HG03196 (cell line): ENCODE measurements at regions not wholly inside any gene's neighbourhood (a gene's known extent, or its start where the extent isn't known, plus 50 kb on each side); places are given as distances from the start of the nearest gene placed in this dataset.
"Not testable (repeated sequence)": the region's sequence is repeated elsewhere in the genome, so short reads cannot be mapped to it uniquely, and the experiment has no call there.

Source experiments
- ATAC-seq: cut with Tn5 transposase; IDR thresholded peaks from one replicate; pipeline ENCODE4 v1.9.1; 2021; ENCODE audit not compliant: unreplicated experiment

DNA sequence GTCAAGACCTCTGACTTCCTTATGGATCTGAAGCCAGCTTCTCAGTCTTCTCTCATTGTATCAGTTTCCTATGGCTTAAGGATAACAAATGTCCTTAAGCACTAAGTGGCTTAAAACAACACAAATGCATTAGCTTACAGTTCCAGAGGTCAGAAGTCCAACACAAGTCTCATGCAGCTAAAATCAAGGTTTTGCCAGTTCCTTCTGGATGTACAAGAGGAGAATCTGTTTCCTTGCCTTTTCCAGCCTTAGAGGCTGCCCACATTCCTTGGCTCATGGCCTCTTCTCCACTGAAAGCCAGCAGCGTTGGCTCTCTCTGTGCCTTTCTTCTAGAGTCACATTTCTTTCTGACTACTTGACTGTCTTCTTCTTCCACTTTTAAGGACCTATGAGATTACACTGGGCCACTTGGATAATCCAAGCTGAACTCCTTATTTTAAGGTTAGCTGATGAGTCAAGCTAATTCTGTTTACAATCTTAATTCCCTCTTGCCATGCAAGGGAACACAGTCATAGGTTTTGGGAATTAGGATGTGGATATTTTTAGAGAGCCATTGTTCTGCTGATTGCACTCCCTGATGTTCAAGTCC lies 179.0 kb downstream of the BCAS1 start:
- no peak for ATAC-seq

DNA sequence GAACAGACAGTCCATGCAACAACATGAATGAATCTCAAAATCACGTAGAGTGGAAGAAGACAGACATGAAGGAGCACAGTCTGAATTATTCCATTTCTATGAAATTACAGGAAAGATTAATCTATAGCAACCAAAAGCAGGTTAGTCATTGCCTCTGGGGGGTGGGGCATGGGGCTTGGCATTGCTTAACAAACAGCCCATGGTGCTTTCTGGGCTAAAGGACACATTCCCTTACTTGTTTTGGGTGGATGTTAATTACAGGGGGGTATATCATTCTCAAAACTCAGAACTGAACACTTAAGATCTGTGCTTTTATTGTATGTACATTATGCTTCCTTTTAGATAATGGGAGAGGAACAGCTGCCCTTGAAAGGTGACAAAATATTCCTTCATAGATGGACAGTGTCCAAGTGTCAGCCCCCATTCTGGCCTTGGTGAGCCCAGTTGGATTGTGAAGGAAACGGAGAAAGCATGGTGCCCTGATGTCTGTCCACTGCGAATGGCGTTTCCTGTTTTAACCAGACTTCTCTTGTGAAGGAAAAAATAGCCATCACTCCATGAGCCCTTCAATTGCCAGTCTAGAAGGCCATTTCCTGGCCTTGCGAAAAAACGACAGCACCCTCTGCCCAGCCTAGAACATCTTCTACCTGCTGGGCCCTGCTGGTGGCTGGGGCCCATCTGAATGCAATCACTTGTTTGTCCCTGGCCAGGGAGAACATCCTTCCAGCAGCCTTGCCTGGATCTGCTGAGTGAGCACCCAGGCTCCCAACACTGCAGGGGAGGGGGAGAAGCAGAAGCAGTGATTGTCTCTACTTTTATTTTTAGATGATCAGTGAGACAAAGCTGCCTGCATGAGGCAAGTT lies 179.7 kb downstream of the BCAS1 start:
- ATAC-seq = no peak

- ATAC-seq = no peak
Observed at GRCh38 chr20:53889411-53890148, 180.8 kb downstream of the BCAS1 start.

DNA sequence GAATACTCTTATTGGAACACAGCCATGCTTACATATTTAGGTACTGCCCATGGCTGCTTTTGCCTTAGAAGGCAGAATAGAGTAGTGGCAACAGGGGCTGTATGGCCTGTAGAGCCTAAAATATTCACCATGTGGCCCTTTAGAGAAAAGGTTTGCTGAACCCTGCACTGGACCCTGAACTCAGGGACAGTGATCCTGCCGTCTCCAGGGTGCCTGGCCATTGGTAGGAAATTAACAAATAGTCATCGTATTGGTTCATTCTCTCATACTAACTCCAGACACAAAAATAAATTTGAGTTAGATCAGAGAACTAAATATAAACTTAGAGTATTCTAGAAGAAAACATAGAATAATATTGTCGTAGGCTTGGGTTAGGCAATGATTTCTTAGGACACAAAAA lies 181.4 kb downstream of the BCAS1 start:
- ATAC-seq = no peak

DNA sequence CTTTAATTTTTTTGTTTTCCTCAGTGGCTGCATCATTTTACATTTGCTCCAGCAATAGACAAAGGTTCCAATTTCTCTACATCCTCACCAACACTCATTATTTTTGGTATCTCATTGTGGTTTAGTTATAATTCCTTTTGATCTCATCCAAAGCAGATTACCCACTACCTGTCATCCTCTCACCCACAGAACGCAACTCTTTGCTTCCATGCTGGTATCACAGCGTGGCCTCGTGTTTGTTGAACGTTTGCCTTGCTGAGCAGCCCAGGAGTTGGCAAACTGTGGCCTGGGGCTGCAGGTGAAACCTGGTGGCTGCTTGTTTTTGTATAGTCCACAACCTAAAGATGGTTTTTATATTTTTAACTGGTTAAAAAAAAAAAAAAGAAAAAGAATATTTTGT lies 181.9 kb downstream of the BCAS1 start:
- ATAC-seq = no peak

DNA sequence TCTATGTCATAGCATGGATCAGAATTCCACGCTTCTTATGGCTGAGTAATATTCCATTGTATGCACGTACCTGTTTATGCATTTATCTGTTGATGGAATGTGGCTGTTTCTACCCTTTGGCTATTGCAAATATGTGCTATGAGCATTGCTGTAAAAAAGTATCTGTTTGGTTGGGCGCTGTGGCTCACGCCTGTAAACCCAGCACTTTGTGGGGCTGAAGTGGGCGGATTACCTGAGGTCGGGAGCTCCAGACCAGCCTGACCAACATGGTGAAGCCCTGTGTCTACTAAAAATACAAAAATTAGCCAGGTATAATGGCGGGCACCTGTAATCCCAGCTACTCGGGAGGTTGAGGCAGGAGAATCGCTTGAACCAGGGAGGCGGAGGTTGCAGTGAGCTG lies 182.4 kb downstream of the BCAS1 start:
- ATAC-seq = no peak

- ATAC-seq = no peak
Observed at GRCh38 chr20:53884859-53885541, 185.4 kb downstream of the BCAS1 start.

DNA sequence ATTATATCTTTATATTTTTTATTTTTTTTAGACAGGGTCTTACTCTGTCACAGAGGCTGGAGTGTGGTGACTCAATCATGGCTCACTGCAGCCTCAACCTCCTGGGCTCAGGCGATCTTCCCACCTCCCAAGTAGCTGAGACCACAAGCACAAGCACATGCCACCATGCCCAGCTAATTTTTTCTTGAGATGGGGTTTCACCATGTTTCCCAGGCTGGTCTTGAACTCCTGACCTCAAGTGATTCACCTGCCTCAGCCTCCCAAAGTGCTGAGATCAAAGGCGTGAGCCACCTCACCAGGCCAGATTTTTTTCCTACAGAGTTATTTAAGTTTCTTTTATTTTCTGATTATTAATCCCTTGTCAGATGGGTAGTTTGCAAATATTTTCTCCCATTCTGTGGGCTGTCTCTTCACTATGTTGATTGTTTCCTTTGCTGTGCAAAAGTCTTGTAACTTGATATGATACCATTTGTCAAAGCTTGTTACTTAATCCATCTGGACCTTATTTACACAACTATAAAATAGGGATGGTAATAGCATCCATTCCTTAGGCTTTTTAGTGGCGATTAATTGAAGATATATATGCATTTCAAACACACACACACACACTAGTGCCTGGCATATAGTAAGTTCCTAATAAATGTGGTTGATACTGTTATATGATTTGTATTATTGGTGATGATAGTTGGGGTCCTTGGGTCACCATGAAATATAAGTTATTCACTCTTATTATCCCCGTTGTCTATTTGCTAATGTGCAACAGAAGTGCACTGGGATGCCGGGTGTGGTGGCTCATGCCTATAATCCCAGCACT lies 187.1 kb downstream of the BCAS1 start:
- ATAC-seq = no peak

- not testable (repeated sequence) for ATAC-seq
Observed at GRCh38 chr20:53882438-53882986, 187.9 kb downstream of the BCAS1 start.

DNA sequence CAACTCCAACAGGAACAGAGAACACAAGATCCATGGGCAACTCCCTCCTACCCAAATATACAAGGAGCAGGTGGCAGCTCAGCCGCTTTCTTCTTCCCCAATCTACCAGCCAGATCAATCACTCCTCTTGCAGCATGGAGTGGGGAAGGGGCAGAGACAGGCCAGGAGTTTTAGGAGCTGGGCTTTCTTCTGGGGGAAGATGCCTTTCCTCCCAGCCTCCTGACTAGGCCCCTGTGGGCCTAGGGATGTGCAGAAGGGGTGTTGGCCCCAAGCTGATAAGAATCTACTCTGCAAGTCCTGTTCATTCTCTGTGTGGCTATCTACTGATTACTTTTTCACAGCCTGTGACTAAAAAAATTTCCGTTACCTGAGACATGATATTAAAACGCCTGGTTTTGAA lies 189.0 kb downstream of the BCAS1 start:
- no peak for ATAC-seq

- no peak for ATAC-seq
Observed at GRCh38 chr20:53880108-53880641, 190.2 kb downstream of the BCAS1 start.

DNA sequence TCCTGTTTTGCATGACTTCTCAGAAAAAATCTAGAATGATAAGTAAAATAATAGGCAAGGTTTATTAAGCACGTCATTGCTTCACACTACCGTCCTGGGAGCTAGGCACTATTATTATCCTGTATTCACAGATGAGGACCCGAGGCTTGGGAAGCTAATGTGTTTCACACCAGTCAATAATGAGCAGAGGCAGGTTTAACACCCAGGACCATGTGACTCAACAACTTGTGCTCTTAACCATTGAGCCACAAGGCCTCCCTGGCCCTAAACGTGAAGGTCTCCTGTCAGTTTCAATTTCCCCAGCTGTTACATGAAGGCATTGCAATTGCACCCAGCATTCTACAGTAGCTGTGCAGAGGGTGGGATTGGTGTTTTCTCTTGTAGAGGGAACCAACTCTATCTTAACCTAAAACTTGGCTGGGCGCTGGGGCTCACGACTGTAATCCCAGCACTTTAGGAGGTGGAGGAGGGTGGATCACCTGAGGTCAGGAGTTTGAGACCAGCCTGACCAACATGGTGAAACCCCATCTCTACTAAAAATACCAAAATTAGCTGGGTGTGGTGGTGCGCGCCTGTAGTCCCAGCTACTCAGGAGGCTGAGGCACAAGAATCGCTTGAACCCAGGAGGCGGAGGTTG lies 191.2 kb downstream of the BCAS1 start:
- ATAC-seq = no peak

DNA sequence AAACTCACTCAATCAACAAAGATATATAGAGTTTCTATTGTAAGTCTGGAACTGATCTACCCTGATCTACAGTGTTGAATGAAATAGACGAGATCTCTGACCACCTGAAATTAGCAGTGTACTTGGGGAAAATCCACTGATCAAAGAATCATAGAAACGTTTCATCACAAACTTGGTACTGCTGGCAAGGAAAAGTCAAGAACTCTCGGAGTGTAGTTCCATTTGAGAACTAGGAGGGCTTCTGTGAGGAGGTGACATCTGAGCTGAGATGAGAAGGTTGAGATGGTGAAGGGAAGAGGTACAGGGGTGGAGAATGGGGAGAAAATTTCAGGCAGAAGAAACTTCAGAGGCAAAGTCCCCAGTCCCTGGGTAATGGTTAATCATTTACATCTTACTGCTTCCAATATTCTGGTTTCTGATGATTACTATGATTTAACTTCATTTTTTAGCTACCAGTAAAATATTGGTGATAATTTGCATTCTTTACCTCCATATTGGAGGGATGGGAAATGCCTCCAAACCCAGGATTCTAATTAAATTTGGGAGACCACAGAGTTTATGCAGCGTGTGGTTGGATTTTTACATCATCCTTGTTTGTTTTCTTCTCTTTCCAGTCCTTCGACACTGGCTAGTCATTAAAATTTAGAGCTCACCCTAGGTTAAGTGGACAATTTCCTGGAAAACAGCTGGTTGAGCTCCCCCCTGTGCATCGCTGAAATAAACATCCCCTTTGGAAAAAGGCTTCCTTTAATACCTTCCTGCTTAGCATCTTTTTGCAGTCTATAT lies 191.9 kb downstream of the BCAS1 start:
- ATAC-seq = no peak

DNA sequence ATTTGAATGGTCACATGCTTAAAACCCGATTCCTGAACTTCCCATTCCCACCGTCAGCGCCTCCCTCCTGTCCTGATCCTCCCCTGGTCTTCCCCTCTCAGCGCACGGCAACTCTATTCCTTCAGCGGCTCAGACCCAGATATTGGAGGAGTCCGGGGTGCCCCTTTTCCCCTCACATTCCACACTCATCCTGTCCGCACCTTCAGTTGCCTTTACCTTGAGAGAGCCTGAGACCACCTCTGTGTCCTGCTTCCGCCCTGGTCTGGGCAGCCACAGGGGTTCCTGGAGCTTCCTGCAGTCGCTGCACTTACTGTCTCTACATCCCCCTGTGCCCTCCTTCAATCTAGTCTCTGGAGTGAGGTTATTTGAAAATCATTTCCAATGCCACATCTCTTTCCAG lies 193.4 kb downstream of the BCAS1 start:
- ATAC-seq = no peak

- ATAC-seq = no peak
Observed at GRCh38 chr20:53876470-53876869, 193.9 kb downstream of the BCAS1 start.

GRCh38 chr20:53875452-53875851 lies 194.9 kb downstream of the BCAS1 start:
- ATAC-seq = no peak

DNA sequence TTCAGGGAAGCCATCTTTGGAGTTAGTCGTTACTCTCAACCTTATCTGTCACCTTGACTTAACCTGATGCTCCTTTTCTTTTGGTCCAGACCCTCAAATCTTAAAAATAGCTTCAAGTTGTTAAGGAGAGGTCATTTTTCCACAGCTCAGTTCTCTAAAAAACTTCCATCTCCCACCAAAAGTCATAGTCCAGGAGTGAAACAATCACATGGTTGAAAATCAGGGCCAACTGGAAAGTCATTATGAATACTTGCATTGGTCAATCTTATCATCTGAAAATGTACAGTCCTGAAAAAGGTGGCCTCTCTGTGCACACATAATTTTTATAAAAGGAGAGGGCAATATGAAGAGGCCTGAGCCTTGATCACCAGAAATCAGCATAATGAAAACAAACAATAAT lies 195.7 kb downstream of the BCAS1 start:
- ATAC-seq = no peak

GRCh38 chr20:53874104-53874503 lies 196.3 kb downstream of the BCAS1 start:
- ATAC-seq = no peak

GRCh38 chr20:53873230-53873604 lies 197.2 kb downstream of the BCAS1 start:
- no peak for ATAC-seq
